Activated naive CD8-positive, alpha-beta T cell treated with anti-CD3 and anti-CD28 coated beads for 36 hours (primary cell): ENCODE measurements at regions not wholly inside any gene's neighbourhood (a gene's known extent, or its start where the extent isn't known, plus 50 kb on each side); places are given as distances from the start of the nearest gene placed in this dataset.

Experiments
- DNase-seq: peaks from one replicate; pipeline ENCODE4 v3.0.0; 2021
- H3K27ac Mint-ChIP-seq: one replicate; pipeline ENCODE4 v1.8.0; 2022; ENCODE audit warnings: mild to moderate bottlenecking, moderate library complexity, mixed read lengths
- H3K27me3 Mint-ChIP-seq: one replicate; pipeline ENCODE4 v1.8.0; 2022; ENCODE audit warnings: mild to moderate bottlenecking, mixed read lengths
- H3K36me3 Mint-ChIP-seq: one replicate; pipeline ENCODE4 v1.8.0; 2021; ENCODE audit warnings: mild to moderate bottlenecking, mixed read lengths
- H3K4me1 Mint-ChIP-seq: one replicate; pipeline ENCODE4 v1.8.0; 2021; ENCODE audit warnings: mixed read lengths
- H3K4me3 Mint-ChIP-seq: one replicate; pipeline ENCODE4 v1.8.0; 2022; ENCODE audit warnings: mild to moderate bottlenecking, moderate library complexity, mixed read lengths
- H3K9me3 Mint-ChIP-seq: one replicate; pipeline ENCODE4 v1.8.0; 2022; ENCODE audit warnings: mixed read lengths

- H3K4me1 Mint-ChIP-seq, result no peaks in the 10 kb centered on the region
- DNase-seq, result no peak
- no peaks in the 10 kb centered on the region for H3K36me3 Mint-ChIP-seq
- H3K27me3 Mint-ChIP-seq, result peaks cover 5% of the 10 kb centered on the region
- no peaks in the 10 kb centered on the region for H3K9me3 Mint-ChIP-seq
- no peak overlapping the region for H3K4me3 Mint-ChIP-seq
- no peak overlapping the region for H3K27ac Mint-ChIP-seq
Observed at GRCh38 chr3:16026753-16027152, 147.7 kb upstream of the GALNT15 start.

GRCh38 chr3:16028604-16029003 is 145.9 kb upstream of the GALNT15 start:
- H3K27me3 Mint-ChIP-seq, result peaks cover 5% of the 10 kb centered on the region
- no peak for DNase-seq
- no peaks in the 10 kb centered on the region for H3K4me1 Mint-ChIP-seq
- H3K9me3 Mint-ChIP-seq, result no peaks in the 10 kb centered on the region
- no peaks in the 10 kb centered on the region for H3K36me3 Mint-ChIP-seq
- no peak overlapping the region for H3K27ac Mint-ChIP-seq
- no peak overlapping the region for H3K4me3 Mint-ChIP-seq

GRCh38 chr3:16030342-16030741 is 144.1 kb upstream of the GALNT15 start:
- Mint-ChIP-seq H3K27ac (no peak overlapping the region), H3K9me3 (no peaks in the 10 kb centered on the region), H3K27me3 (peaks cover 5% of the 10 kb centered on the region), H3K4me1 (no peaks in the 10 kb centered on the region), H3K4me3 (no peak overlapping the region), H3K36me3 (no peaks in the 10 kb centered on the region)
- no peak for DNase-seq

- H3K27ac Mint-ChIP-seq, result no peak overlapping the region
Observed at GRCh38 chr3:16031434-16031833, 143.0 kb upstream of the GALNT15 start.

GRCh38 chr3:16033889-16034687 is 140.4 kb upstream of the GALNT15 start:
- H3K36me3 Mint-ChIP-seq, result no peaks in the 10 kb centered on the region
- H3K27me3 Mint-ChIP-seq, result peaks cover 10% of the 10 kb centered on the region
- H3K4me1 Mint-ChIP-seq, result no peaks in the 10 kb centered on the region
- H3K9me3 Mint-ChIP-seq, result no peaks in the 10 kb centered on the region
- DNase-seq, result no peak
- no peak overlapping the region for H3K4me3 Mint-ChIP-seq
- H3K27ac Mint-ChIP-seq, result no peak overlapping the region

More at GRCh38 chr3:16031434-16031833, 143.0 kb upstream of the GALNT15 start:
- no peak for DNase-seq
- Mint-ChIP-seq H3K4me3 (no peak overlapping the region), H3K27me3 (peaks cover 12% of the 10 kb centered on the region), H3K4me1 (no peaks in the 10 kb centered on the region), H3K9me3 (no peaks in the 10 kb centered on the region), H3K36me3 (no peaks in the 10 kb centered on the region)

- H3K4me1 Mint-ChIP-seq, result no peaks in the 10 kb centered on the region
- H3K27me3 Mint-ChIP-seq, result peaks cover 8% of the 10 kb centered on the region
- no peak overlapping the region for H3K4me3 Mint-ChIP-seq
- no peaks in the 10 kb centered on the region for H3K9me3 Mint-ChIP-seq
- no peak for DNase-seq
- no peaks in the 10 kb centered on the region for H3K36me3 Mint-ChIP-seq
- no peak overlapping the region for H3K27ac Mint-ChIP-seq
Observed at GRCh38 chr3:16040991-16041390, 133.5 kb upstream of the GALNT15 start.

- H3K9me3 Mint-ChIP-seq, result no peaks in the 10 kb centered on the region
- no peak overlapping the region for H3K4me3 Mint-ChIP-seq
- no peaks in the 10 kb centered on the region for H3K27me3 Mint-ChIP-seq
- peaks cover 6% of the 10 kb centered on the region for H3K4me1 Mint-ChIP-seq
- DNase-seq, result peak; percentile 23
- H3K36me3 Mint-ChIP-seq, result no peaks in the 10 kb centered on the region
- no peak overlapping the region for H3K27ac Mint-ChIP-seq
Observed at GRCh38 chr3:16048435-16049318, 125.8 kb upstream of the GALNT15 start.

GRCh38 chr3:16050641-16051467 is 123.6 kb upstream of the GALNT15 start:
- Mint-ChIP-seq H3K9me3 (no peaks in the 10 kb centered on the region), H3K36me3 (no peaks in the 10 kb centered on the region), H3K4me3 (no peak overlapping the region), H3K27ac (no peak overlapping the region), H3K27me3 (no peaks in the 10 kb centered on the region), H3K4me1 (peaks cover 6% of the 10 kb centered on the region)
- DNase-seq, result no peak

GRCh38 chr3:16051691-16052090 is 122.8 kb upstream of the GALNT15 start:
- H3K9me3 Mint-ChIP-seq, result no peaks in the 10 kb centered on the region
- H3K36me3 Mint-ChIP-seq, result no peaks in the 10 kb centered on the region

GRCh38 chr3:16052964-16053363 is 121.5 kb upstream of the GALNT15 start:
- H3K36me3 Mint-ChIP-seq, result no peaks in the 10 kb centered on the region
- H3K4me1 Mint-ChIP-seq, result peaks cover 6% of the 10 kb centered on the region
- H3K27me3 Mint-ChIP-seq, result no peaks in the 10 kb centered on the region
- no peak overlapping the region for H3K4me3 Mint-ChIP-seq
- DNase-seq, result no peak
- no peak overlapping the region for H3K27ac Mint-ChIP-seq
- no peaks in the 10 kb centered on the region for H3K9me3 Mint-ChIP-seq

More at GRCh38 chr3:16051691-16052090, 122.8 kb upstream of the GALNT15 start:
- H3K27ac Mint-ChIP-seq, result no peak overlapping the region
- no peak for DNase-seq
- H3K4me1 Mint-ChIP-seq, result peaks cover 6% of the 10 kb centered on the region
- H3K4me3 Mint-ChIP-seq, result no peak overlapping the region
- no peaks in the 10 kb centered on the region for H3K27me3 Mint-ChIP-seq

- DNase-seq, result no peak
- peaks cover under 1% of the 10 kb centered on the region for H3K4me1 Mint-ChIP-seq
- no peaks in the 10 kb centered on the region for H3K36me3 Mint-ChIP-seq
- H3K27me3 Mint-ChIP-seq, result no peaks in the 10 kb centered on the region
- no peak overlapping the region for H3K27ac Mint-ChIP-seq
- H3K4me3 Mint-ChIP-seq, result no peak overlapping the region
- no peaks in the 10 kb centered on the region for H3K9me3 Mint-ChIP-seq
Observed at GRCh38 chr3:16053794-16054193, 120.7 kb upstream of the GALNT15 start.

- Mint-ChIP-seq H3K27me3 (peaks cover 2% of the 10 kb centered on the region), H3K4me1 (no peaks in the 10 kb centered on the region), H3K9me3 (no peaks in the 10 kb centered on the region), H3K27ac (no peak overlapping the region), H3K36me3 (no peaks in the 10 kb centered on the region), H3K4me3 (no peak overlapping the region)
- DNase-seq, result no peak
Observed at GRCh38 chr3:16055606-16056211, 118.8 kb upstream of the GALNT15 start.

- Mint-ChIP-seq H3K27me3 (peaks cover 4% of the 10 kb centered on the region), H3K4me3 (no peak overlapping the region), H3K27ac (no peak overlapping the region), H3K4me1 (no peaks in the 10 kb centered on the region), H3K36me3 (no peaks in the 10 kb centered on the region), H3K9me3 (no peaks in the 10 kb centered on the region)
- DNase-seq, result no peak
Observed at GRCh38 chr3:16056217-16056616, 118.3 kb upstream of the GALNT15 start.

- Mint-ChIP-seq H3K36me3 (no peaks in the 10 kb centered on the region), H3K4me3 (no peak overlapping the region), H3K27me3 (peaks cover 9% of the 10 kb centered on the region), H3K4me1 (no peaks in the 10 kb centered on the region), H3K27ac (no peak overlapping the region), H3K9me3 (no peaks in the 10 kb centered on the region)
- DNase-seq, result no peak
Observed at GRCh38 chr3:16058521-16058920, 116.0 kb upstream of the GALNT15 start.
